GM12878 (cell line): ENCODE measurements at regions not wholly inside any gene's neighbourhood (a gene's known extent, or its start where the extent isn't known, plus 50 kb on each side); places are given as distances from the start of the nearest gene placed in this dataset.

Source experiments
- HDAC6 ChIP-seq: fragments of 200-600 bp; sonication (generic); IDR thresholded peaks from one replicate; pipeline ENCODE4 v1.8.0; 2017; ENCODE audit warnings: antibody characterized with exemption; ENCODE audit not compliant: unreplicated experiment
- POLR2AphosphoS5 ChIP-seq: IDR thresholded peaks from 2 replicates; pipeline ENCODE4 v1.6.1; 2011; ENCODE audit warnings: mild to moderate bottlenecking, low read length, inconsistent platforms
- SUZ12 ChIP-seq: fragments of 200-600 bp; sonication (generic); IDR thresholded peaks from one replicate; pipeline ENCODE4 v1.6.1; 2018; ENCODE audit warnings: antibody characterized with exemption, mild to moderate bottlenecking; ENCODE audit not compliant: unreplicated experiment
- TBL1XR1 ChIP-seq: IDR thresholded peaks from 2 replicates; pipeline ENCODE4 v1.6.1; 2012; ENCODE audit warnings: low read depth, low read length, improper control_type of control experiment
- TCF12 ChIP-seq: IDR thresholded peaks from 2 replicates; pipeline ENCODE4 v1.6.1; 2011; ENCODE audit warnings: low read depth, mild to moderate bottlenecking, low read length
- TF ChIP-seq, protein P1 (sequence below), 3 experiments: IDR thresholded peaks in 2 of 3; conservative IDR thresholded peaks in 1 of 3; 2 replicates each; pipeline ENCODE4 v1.5.1; 2011; ENCODE audit warnings: low read depth in 3 of 3, low read length in 3 of 3, mild to moderate bottlenecking in 3 of 3, control low read depth in 2 of 3, moderate library complexity in 2 of 3, inconsistent platforms in 1 of 3, mixed read lengths in 1 of 3; ENCODE audit not compliant: control insufficient read depth in 2 of 3, insufficient read depth in 1 of 3; ENCODE audit errors: extremely low read depth in 1 of 3

DNA sequence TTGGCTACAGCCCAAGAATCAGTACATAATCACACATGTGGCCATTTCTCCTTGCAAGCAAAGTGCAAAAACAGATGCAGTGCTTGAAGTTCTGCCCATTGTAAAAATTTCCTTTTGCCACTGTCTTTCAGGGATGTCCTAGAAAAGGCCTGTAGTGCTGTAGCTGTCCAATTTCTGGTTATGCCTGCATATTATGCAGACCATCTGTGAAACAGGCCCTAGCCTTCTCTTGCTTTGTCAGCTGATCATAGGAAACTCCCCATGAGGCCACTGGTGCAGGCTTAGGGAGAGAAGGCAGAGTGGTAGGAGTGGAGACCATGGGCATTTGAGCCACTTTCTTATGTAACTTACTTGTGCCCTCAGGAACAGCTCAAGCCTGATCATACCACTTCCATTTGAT lies 130.4 kb upstream of the GABRA2 start:
- TF ChIP-seq, protein P1, sequence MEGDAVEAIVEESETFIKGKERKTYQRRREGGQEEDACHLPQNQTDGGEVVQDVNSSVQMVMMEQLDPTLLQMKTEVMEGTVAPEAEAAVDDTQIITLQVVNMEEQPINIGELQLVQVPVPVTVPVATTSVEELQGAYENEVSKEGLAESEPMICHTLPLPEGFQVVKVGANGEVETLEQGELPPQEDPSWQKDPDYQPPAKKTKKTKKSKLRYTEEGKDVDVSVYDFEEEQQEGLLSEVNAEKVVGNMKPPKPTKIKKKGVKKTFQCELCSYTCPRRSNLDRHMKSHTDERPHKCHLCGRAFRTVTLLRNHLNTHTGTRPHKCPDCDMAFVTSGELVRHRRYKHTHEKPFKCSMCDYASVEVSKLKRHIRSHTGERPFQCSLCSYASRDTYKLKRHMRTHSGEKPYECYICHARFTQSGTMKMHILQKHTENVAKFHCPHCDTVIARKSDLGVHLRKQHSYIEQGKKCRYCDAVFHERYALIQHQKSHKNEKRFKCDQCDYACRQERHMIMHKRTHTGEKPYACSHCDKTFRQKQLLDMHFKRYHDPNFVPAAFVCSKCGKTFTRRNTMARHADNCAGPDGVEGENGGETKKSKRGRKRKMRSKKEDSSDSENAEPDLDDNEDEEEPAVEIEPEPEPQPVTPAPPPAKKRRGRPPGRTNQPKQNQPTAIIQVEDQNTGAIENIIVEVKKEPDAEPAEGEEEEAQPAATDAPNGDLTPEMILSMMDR (IDR thresholded peaks at IDR 0.05 in 2 of 3, conservative IDR thresholded peaks at IDR 0.05 in 1 of 3; ENCODE audit: control insufficient read depth in 2 of 3, extremely low read depth in 1 of 3, insufficient read depth in 1 of 3, low read depth in 3 of 3, low read length in 3 of 3) = no peak
- TF ChIP-seq POLR2AphosphoS5 = no peak
- TF ChIP-seq SUZ12 = no peak
- TF ChIP-seq TBL1XR1 = no peak
- no peak for TF ChIP-seq HDAC6
- no peak for TF ChIP-seq TCF12
